Liver (tissue), 3 donors: ENCODE measurements at regions not wholly inside any gene's neighbourhood (a gene's known extent, or its start where the extent isn't known, plus 50 kb on each side); places are given as distances from the start of the nearest gene placed in this dataset.

Experiments used
- ATF3 ChIP-seq: IDR thresholded peaks from 2 replicates; pipeline ENCODE4 v1.6.1; 2016; ENCODE audit warnings: antibody characterized with exemption
- CTCF ChIP-seq: fragments of 150-350 bp; IDR thresholded peaks from 2 replicates; pipeline ENCODE4 v1.5.1; 2017; ENCODE audit warnings: improper control_type of control experiment, low read depth, low read length; ENCODE audit not compliant: missing input control
- GABPA ChIP-seq, 2 donors: IDR thresholded peaks in 1 of 2; conservative IDR thresholded peaks in 1 of 2; 2 replicates each; pipeline ENCODE4 v1.6.1; 2016; ENCODE audit warnings: antibody characterized with exemption in 2 of 2, mild to moderate bottlenecking in 1 of 2, moderate library complexity in 1 of 2
- JUND ChIP-seq, 2 donors: IDR thresholded peaks; 2 replicates each; pipeline ENCODE4 v1.6.1; 2016; ENCODE audit warnings: antibody characterized with exemption in 2 of 2
- MAX ChIP-seq: IDR thresholded peaks from 2 replicates; pipeline ENCODE4 v1.6.1; 2016; ENCODE audit warnings: antibody characterized with exemption
- NR2F2 ChIP-seq: IDR thresholded peaks from 2 replicates; pipeline ENCODE4 v1.6.1; 2016; ENCODE audit warnings: antibody characterized with exemption
- RAD21 ChIP-seq, 2 donors: IDR thresholded peaks; 2 replicates each; pipeline ENCODE4 v1.6.1; 2016; ENCODE audit warnings: antibody characterized with exemption in 2 of 2, mild to moderate bottlenecking in 2 of 2
- REST ChIP-seq: IDR thresholded peaks from 2 replicates; pipeline ENCODE4 v1.6.1; 2016; ENCODE audit warnings: antibody characterized with exemption, mild to moderate bottlenecking
- TAF1 ChIP-seq: conservative IDR thresholded peaks from 2 replicates; pipeline ENCODE4 v1.6.1; 2016; ENCODE audit warnings: antibody characterized with exemption, mild to moderate bottlenecking
- YY1 ChIP-seq: IDR thresholded peaks from 2 replicates; pipeline ENCODE4 v1.6.1; 2016; ENCODE audit warnings: antibody characterized with exemption, mild to moderate bottlenecking
- donor health status: healthy.
- donor health status: healthy.

DNA sequence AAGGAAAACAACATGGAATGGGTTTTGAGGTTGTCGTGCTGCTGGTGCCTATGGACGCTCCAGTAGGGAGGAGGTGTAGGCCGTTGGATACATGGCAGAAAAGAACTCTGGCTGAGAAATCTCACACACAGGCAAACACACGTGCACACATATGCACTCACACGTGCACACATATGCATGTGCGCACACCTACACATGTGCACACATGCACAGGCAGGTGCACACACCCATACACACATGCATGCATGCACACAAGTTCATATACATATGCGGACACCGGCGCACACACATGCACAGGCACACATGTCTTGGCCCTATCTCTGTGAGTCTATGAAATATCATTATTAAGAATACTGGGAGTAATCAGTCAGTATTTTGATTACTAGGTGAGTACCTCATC lies 150.4 kb downstream of the LRRC30 start:
- TF ChIP-seq NR2F2 (no peak), CTCF (no peak), JUND (IDR thresholded peaks at IDR 0.05) (no peak), MAX (no peak), RAD21 (IDR thresholded peaks at IDR 0.05) (no peak), YY1 (no peak), TAF1 (no peak), REST (no peak), GABPA (IDR thresholded peaks at IDR 0.05 in 1 of 2, conservative IDR thresholded peaks at IDR 0.05 in 1 of 2) (no peak), ATF3 (no peak)
